ENCODE measurements at regions not wholly inside any gene's neighbourhood (a gene's known extent, or its start where the extent isn't known, plus 50 kb on each side); places are given as distances from the start of the nearest gene placed in this dataset.

GRCh38 chr3:150242220-150242936, 165.7 kb upstream of the TSC22D2 start:
- DNase-seq (ENCODE audit: low spot score), result no peak

DNA sequence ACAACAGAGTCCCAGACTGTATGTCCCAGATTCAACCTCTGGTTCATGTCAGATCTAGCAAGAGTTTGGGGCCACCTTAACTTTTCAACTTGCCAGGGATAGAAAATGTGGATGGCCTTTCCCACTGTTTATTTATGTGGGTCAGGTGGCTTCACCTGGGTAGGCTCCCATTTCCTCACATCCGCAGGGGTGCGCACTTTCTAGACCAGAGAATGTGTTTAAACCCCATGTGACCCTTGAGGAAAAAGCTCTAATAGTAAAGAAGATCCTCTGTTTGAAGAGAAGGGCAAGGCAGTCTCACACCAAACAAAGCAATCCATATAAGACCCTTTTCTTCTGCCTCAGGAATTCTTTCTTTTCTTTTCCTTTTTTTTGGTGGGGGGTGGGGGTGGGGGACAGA, 167.2 kb upstream of the TSC22D2 start:
- DNase-seq (ENCODE audit: low spot score), result no peak

DNA sequence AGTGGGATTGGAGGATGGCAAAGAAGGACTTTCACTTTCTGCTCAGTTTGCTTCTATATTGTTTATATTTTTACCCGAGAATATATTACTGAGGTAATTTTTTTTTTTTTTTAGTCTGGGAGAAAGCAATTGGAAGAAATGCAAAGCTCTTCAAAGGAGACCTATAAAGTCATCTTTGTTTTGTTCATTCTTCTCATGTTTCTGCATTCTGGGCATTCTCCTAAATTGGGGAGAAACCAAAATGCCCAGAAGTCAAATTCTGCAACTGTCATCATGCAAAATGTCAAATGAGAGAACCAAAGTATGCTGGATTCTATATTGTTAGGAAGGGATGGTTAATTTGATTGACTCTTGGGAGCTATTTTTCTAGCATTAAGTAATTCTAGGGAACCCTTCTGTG, 168.3 kb upstream of the TSC22D2 start:
- DNase-seq (ENCODE audit: low spot score), result no peak

GRCh38 chr3:150238995-150239619, 169.0 kb upstream of the TSC22D2 start:
- peak; percentile 39 for DNase-seq (ENCODE audit: low spot score)

DNA sequence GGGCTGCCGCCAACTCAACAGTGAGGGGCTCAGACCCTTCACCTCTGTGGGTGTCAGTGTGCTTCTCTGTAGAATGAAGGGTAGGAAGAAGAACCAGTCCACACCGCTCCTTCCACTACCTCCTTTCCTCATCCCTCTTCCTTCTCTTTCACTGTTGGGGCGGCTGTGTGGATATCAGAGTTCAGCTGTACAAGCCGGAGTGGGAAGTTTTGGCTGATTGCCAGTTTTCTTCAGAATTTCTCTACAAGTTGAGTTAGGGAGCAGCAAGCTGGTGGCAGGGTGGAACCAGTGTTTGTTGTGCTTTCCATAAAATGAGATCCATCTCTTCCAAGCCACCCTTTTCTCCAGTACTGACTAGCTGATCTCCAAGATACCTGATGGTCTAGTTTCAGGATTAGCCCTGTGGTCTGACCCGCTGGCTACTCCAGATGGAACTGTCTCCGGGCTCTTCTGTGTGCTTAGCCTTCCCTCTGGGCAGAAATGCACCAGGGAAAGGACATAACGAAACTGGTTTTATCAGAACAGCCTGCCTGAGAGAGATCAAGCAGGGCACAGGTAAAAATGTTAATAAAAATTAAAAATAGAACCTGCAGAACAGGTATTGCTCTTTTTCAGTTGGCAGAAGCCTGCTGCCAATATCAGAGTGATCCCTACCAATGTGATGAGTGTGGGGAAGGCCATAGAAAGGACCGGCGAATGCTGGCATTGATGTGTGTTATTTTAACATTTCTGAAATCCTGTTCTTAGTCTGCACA, 169.9 kb upstream of the TSC22D2 start:
- no peak for DNase-seq (ENCODE audit: low spot score)

GRCh38 chr3:150237490-150237889, 170.6 kb upstream of the TSC22D2 start:
- no peak for DNase-seq (ENCODE audit: low spot score)

DNA sequence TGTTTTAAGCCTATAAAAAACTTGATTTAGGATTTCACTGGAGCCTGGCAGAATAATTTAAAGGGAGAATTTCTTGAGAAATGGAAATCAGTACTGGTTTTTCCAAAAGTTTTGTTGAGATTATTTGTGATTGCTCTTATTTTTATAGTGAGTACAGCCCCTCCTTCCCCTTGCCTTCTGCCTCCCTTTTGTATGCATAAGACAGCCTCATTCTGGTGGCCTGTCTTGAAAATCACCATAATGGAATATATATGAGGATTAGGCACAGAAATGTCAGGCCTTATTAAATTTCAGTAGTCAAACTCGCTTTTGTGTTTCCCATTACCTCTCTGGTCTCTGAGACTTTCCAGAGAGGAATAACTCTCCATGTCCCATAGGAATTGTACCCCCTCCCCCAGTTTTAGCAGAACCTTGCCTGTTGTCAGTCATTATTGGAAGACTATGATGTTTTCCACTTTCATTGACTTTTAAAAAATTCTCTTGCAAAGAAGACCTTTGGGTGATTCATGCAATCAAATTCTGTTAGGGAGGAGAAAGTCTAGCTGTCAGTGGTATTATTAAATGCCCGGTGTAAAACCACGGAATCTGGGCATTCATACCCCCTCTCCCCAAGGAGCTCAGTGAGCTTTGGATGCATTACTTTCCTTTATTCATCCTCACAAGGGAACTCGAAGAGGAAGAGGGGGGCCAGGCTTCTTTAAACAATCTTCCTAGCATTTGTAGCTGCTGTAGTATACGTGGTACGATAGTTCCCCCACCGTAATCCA, 171.6 kb upstream of the TSC22D2 start:
- peak; percentile 63 for DNase-seq (ENCODE audit: low spot score)

GRCh38 chr3:150235799-150236198, 172.3 kb upstream of the TSC22D2 start:
- no peak for DNase-seq (ENCODE audit: low spot score)

- DNase-seq (ENCODE audit: low spot score), result no peak
Measured at GRCh38 chr3:150232992-150233451, 175.1 kb upstream of the TSC22D2 start.

DNA sequence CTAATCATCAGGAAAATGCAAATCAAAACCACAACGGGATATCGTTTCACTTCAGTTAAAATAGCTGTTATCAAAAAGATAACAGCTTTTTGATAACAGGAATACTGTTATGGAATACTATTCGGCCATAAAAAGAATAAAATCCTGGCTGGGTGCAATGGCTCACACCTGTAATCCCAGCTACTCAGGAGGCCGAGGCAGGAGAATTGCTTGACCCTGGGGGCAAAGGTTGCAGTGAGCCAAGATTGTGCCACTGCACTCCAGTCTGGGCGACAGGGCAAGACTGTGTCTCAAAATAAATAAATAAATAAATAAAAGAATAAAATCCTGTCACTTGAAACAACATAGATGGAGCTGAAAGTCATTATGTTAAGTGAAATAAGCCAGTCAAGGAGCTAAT, 178.1 kb upstream of the TSC22D2 start:
- DNase-seq (ENCODE audit: low spot score), result no peak

- DNase-seq (ENCODE audit: low spot score), result peak; percentile 59
Measured at GRCh38 chr3:150228626-150229025, 179.5 kb upstream of the TSC22D2 start.

DNA sequence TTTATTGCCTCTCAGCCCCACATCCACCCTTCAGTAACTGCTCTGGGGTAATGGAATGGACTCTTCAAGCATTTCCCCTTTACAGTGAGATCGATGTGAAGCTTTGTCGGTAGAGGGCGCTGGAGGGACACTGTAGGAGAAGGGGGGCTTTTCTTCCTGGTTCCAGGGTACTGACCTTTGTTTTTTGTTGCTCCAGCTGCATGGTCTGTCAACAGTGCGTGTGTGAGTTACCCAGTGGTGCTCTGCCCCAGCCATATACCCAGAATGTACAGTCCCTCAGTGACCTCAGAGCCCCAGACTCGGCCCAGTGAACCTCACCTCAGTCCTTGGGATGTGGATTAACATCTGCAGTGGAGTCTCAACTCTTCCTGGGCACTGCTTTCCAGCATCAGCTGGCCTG, 180.3 kb upstream of the TSC22D2 start:
- DNase-seq (ENCODE audit: low spot score), result peak; percentile 73

- no peak for DNase-seq (ENCODE audit: low spot score)
Measured at GRCh38 chr3:150225986-150226385, 182.1 kb upstream of the TSC22D2 start.

DNA sequence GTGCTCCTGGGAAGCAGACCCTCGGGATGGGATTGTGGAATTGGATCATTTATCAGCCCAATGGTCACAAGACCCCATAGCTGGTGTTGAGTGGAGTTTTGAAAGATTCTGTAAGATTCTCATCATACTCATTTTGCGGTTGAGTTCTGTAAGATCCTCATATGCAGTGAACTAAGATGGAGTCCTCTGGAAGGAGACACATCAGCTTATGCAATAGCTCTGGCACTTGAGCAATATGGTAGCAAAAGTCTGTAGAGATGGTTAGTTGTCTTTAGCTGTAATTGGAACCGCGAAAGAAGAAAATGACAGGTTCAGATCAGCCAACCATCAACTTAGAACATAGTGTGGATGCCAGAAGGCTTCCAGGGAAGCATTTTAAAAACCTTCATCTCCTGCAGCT, 184.5 kb upstream of the TSC22D2 start:
- DNase-seq (ENCODE audit: low spot score), result no peak

DNA sequence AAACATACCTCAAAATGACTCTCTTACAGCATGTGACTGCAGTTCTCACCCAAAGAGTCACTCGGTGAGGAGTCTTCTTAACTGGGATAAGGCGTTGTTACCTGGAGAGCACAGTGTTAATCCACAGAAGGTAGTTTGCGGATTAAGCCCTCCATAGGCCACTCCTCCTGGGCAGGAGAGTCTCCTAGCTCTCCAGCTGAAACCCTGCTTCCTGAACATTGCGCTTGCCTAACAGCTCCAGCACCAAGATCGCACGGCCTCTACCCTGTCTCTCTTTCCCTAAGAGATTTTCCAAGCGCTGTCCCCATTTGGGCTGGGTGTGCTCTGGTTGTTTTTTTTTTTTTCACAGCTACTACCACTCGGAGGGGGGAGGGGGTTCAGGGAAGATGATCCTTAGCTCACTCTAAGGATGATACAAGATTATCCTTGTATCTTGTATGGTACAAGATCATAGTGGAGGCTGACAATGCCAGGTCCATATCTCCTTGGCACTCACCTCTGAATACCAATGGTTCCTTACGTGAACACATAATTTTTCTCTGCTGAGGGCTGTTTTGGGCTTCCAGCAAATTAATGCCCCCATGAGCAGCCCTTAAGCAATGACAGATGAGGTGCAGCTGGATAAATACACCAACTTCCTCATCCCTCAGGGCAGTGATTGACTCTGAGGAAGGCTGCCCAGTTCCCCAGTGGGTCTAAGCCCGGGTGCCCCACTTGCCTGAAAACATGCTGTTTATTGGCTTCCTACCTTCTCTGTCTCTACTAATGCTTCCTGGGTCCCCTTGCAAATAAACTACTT, 185.2 kb upstream of the TSC22D2 start:
- DNase-seq (ENCODE audit: low spot score), result no peak

DNA sequence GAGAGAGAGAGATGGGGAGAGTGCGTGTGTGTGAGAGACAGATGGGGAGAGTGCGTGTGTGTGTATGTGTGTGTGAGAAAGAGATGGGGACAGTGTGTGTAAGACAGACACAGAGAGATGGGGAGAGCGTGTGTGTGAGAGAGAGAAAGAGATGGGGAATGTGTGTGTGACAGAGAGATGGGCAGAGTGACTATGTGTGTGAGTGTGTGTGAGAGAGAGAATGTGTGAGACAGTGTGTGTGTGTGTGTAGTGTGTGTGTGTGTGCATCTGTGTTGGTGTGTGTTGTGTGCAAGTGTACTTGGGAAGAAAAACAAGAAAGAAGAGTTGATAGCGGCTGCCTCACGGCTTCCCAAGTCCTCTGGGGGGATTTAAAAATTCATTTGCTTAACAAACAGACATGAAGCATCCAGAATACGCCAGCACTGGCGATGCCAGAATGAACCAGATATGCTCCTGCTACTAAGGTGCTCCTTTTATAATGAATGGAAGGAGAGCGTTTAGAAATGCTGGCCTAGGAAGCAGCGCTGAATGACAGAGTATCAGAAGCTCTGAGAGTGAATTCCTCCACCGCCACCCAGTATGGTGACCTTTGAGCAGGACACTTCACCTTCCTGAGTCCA, 186.1 kb upstream of the TSC22D2 start:
- no peak for DNase-seq (ENCODE audit: low spot score)

DNA sequence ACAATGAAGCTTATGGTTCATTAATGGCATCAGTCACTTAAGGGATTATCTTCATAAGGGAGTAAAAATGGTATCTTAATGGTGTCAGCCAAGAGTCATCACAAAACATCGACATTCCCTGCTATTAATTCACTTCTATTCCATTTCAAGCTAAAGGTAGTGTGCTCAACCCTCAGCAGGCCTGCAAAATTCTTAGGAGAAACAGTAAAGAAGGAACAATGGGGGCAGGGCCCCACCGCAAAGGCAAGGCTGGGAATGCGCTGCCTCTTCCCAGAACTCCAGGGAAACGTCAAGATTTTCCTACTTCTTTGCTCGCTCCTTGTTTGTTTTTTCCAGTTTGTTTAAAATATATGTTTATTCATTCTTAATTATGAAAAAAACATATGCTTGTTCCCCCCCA, 187.3 kb upstream of the TSC22D2 start:
- no peak for DNase-seq (ENCODE audit: low spot score)

GRCh38 chr3:150220041-150220440, 188.1 kb upstream of the TSC22D2 start:
- DNase-seq (ENCODE audit: low spot score), result no peak

DNA sequence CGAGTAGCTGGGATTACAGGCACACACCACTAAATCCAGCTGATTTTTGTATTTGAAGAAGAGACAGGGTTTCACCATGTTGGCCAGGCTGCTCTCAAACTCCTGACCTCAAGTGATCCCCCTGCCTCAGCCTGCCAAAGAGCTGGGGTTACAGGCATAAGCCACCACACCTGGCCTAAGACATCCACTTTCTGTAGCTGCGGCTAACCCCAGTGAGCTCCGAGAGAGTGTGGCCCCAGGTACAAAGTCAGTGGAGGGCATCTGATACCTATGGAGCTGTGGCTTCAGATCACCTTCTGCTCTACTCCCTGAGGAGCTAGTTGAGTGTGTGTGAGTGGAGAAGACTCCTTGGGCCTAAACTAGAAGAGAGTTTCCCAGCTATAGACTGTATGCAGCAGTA, 189.3 kb upstream of the TSC22D2 start:
- DNase-seq (ENCODE audit: low spot score), result no peak

DNA sequence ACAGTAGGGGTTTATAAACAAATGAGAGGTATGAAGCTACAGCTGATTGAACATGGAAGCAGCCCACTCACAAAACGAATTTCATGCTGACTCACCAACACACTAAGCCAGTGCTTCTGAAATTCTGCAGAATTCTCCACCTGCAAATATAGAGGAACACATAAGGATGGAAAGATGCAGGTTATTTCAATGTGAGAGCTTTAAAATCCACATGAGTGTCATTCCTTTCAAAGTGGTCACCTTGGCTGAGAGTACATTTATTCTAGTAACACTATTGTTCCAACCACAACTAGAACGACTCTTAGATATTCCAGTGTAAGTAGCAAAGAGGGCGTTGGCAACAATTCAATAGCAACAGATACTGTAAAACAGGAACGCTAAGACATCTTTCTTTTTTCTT, 189.9 kb upstream of the TSC22D2 start:
- DNase-seq (ENCODE audit: low spot score), result no peak

DNA sequence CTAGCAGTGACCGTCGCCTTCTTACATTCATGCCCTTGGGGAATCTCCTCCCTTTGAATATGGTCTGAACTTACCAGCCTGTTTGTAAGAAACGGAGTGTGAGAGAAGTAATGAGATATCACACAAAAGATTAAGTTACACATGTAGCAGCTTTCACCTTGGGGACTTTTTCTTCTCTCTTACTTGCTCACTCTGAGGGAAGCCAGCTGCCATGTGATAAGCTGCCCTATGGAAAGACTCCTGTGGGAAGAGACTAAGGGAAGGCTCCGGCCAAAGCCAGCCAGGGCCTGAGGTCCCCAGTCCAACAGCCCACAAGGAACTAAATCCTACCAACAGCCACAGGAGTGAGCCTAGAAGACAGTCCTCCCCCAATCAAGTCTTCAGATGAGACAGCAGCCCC, 190.4 kb upstream of the TSC22D2 start:
- DNase-seq (ENCODE audit: low spot score), result no peak

Data from SK-N-DZ (cell line).